Activated CD4-positive, alpha-beta T cell treated with anti-CD3 and anti-CD28 coated beads, Interleukin-2, amount 50 U/mL, for 4 hours (primary cell): ENCODE measurements at regions not wholly inside any gene's neighbourhood (a gene's known extent, or its start where the extent isn't known, plus 50 kb on each side); places are given as distances from the start of the nearest gene placed in this dataset.
"Not testable (repeated sequence)": the region's sequence is repeated elsewhere in the genome, so short reads cannot be mapped to it uniquely, and the experiment has no call there.

Source experiments
- DNase-seq, 2 experiments: peaks; one replicate each; pipeline ENCODE4 v3.0.0-alpha.2; 2020

DNA sequence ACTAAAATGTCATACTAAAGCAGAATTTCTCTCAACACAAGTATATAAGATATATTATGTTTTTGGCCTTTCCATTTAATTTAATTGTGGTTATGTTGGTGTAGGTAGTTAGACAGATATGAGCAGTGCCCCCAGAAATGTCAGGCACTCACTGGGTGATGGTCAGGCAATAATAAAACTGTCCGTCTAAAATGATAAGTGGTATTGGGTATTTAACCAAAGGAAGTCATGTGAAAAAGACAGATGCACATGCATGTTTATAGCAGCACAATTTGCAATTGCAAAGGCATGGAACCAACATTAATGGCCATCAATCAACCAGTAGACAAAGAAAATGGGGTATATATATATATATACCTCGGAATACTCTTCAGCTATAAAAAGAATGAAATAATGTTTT is 936.6 kb upstream of the SLC39A10 start:
- DNase-seq, result no peak

GRCh38 chr2:194718881-194719280 is 938.1 kb upstream of the SLC39A10 start:
- no peak for DNase-seq

DNA sequence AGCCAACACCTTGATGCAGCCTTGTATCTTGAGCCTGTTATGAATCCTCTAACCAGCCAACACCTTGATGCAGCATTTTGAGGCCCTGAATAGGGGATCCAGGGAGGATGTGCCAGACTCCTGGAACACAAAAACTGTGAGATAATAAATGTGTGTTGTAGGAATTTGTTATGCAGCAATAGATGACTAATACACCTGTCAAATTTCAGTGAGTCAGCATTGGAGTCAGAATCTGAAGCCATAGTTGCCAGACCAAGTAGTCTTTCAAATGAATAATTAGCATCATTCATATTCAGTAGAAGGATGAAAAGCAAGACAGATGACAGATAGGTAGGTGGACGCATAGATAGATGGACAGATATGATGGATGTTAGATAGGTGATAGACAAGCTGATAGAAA is 942.5 kb upstream of the SLC39A10 start:
- no peak for DNase-seq

GRCh38 chr2:194709840-194710239 is 947.2 kb upstream of the SLC39A10 start:
- no peak for DNase-seq

DNA sequence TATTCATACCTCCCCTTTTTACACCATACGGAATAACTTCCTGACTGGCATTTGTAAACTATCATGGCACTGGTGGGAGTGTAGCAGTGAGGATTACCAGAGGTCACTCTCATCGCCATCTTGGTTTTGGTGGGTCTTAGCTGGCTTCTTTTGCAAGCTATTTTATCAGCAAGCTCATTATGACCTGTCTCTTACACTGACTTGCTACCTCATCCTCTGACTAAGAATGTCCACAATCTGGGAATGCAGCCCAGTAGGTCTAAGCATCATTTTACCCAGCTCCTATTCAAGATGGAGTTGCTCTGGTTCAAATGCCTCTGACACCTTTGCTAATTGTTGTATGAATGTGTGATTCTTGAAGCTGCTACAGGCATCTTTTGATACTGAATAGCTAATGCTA is 950.8 kb upstream of the SLC39A10 start:
- no peak for DNase-seq

DNA sequence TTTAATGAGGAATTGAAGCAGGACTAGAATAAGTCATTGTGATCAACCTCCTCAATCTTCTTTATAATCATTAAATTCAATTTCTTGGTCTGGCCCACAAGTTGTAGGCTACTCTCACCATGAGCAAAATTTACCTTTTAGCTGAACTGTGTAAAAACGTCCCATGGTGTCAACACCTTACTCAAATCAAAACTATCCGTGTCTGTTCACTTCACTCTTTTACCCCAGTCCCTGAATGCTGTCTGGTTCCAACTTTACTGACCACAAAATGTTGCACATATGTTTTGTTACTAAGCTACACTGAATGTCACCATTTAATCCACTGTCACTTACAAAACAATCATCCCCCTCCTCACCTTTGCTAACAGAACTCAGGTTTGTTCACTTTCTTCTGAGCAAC is 951.6 kb upstream of the SLC39A10 start:
- DNase-seq, result no peak

- no peak for DNase-seq
These were observed 956.3 kb upstream of the SLC39A10 start for GRCh38 chr2:194700726-194701125.

DNA sequence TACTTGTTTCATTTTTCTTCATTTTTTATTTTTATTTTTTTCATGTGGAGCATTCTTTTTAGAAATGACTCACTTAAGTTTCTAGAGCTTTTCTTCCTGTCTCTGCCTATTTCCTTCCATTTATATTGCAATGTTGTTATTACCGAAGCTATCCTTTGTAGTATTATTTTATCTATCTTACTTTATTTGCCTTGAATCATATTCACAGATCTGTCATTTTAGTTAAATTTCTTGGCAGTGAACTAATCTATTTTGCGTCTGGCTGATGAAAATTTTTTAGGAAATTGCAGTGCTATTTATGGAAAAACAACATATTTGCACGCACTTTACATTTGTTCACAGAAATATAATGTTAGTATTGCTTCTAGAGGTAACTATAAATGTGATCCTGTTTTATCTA is 956.9 kb upstream of the SLC39A10 start:
- DNase-seq, result no peak

- DNase-seq, result no peak
These were observed 959.0 kb upstream of the SLC39A10 start for GRCh38 chr2:194698012-194698411.

- DNase-seq, result no peak
These were observed 959.6 kb upstream of the SLC39A10 start for GRCh38 chr2:194697439-194697838.

DNA sequence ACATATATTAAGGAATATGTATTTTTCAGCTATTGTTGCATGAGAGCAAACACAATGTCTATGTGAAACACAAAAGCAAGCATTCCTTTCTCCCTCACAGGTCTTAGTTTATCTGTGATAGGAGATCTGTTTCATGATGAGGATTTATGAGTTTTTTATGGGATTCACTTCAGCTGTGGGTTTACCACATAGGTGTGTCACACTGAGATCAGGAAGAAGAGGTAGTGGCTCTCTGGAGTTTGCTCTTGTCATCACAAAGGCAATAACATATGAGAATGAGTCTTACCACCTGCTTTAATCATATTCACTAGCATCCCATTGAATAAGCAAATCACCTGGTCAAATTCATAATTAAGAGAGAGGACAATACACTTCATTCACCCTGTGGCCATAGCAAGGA is 960.3 kb upstream of the SLC39A10 start:
- no peak for DNase-seq

GRCh38 chr2:194686569-194686968 is 970.5 kb upstream of the SLC39A10 start:
- no peak for DNase-seq

DNA sequence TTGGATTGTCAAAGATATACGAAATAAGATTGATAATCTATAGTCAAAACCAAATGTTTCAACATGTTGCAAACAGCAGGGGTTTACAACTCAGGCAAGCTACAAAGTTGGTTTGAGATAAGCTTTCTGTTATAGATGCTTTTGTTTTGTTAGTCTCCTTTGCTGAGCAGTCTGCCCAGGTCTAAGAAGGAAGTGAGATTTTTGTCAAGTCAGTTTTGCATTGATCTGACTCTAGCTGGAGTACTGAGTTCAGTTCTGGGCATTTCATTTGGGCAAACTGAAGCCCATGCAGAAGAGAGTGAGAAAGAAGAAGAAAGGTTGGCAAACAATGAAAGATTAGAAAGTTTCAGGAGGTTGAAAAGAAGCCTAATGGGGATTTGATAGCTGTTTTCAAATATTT is 983.0 kb upstream of the SLC39A10 start:
- no peak for DNase-seq

- no peak for DNase-seq
These were observed 984.0 kb upstream of the SLC39A10 start for GRCh38 chr2:194672994-194673393.

- DNase-seq, result no peak
These were observed 995.6 kb upstream of the SLC39A10 start for GRCh38 chr2:194661431-194661830.

GRCh38 chr2:194639057-194639456 is 1018.0 kb upstream of the SLC39A10 start:
- DNase-seq, result not testable (repeated sequence)

DNA sequence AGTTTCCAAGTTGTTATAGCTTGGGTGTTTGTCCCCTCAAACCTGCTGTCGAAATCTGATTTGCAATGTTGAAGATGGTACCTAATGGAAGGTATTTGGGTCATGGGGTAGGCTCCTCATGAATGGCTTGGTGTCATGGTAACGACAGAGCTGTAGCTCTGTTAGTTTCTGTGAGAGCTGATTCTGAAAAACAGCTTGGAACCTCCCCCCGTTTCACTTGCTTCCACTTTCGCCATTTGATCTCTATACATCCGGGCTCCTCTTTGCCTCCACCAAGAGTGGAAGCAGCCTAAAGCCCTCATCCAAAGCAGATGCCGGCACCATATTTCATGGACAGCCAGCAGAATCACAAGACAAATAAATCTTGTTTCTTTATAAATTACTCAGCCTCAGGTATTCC is 1035.1 kb upstream of the SLC39A10 start:
- no peak for DNase-seq

DNA sequence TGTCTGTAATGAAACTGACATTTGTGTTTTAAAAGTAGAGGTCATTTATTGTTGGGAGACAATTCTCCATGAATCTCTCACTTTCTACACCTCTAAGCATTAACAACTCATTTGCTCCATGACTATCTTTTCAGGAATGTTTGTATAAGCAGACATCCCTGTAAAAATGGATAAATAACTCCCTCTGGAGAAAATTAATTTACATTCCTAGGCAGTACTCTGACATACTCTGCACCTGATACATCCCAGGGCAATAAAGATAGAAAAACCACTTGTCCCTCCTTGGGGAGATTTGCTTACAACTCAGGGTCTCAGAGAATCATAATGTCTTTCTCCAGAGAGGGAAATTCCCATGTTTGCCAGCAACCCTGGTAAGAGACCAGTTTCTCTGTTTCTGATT is 1037.7 kb upstream of the SLC39A10 start:
- no peak for DNase-seq

GRCh38 chr2:194618432-194618831 is 1038.6 kb upstream of the SLC39A10 start:
- no peak for DNase-seq

- no peak for DNase-seq
These were observed 1040.7 kb upstream of the SLC39A10 start for GRCh38 chr2:194616334-194616733.

DNA sequence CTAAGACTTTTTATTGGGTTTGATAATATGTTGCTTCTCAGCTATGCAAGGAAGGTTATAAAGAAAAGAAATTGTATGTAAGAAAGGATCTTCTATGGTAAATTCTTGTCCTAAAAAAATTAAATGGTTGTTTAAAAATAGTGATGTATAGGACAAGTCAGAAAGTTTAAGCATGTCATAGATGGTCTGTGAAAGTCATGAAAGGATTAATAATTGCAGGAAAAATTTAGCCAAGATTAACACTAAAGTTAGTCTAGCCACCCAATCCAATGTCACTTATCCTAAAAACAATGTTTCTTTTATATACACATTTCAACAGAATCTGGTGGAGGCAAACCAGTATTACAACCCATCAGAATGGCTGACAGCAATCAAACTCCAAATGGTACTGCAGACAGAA is 1046.7 kb upstream of the SLC39A10 start:
- DNase-seq, result no peak

- no peak for DNase-seq
These were observed 1053.6 kb upstream of the SLC39A10 start for GRCh38 chr2:194603429-194603828.

- no peak for DNase-seq
These were observed 1054.3 kb upstream of the SLC39A10 start for GRCh38 chr2:194602750-194603149.

GRCh38 chr2:194591192-194591591 is 1065.8 kb upstream of the SLC39A10 start:
- DNase-seq, result no peak

GRCh38 chr2:194587739-194588270 is 1069.2 kb upstream of the SLC39A10 start:
- no peak for DNase-seq

DNA sequence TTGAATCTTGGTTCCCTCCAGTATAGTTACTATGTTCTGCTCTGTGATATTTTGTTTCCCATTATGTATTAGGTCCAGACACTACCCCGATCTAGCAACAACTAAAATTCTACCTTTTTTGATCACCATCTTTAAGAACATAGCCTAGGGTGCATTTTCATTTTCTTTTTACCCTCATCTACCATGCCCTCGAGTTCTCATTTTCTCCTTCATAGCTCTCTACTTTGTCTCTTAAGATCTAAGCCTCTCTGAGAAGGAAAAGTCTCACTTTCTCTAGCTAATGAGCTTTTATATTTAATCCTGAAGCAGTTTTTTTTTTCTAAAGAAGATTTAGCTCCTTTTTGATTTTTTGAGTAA is 1089.4 kb upstream of the SLC39A10 start:
- no peak for DNase-seq
